ENCODE measurements at regions not wholly inside any gene's neighbourhood (a gene's known extent, or its start where the extent isn't known, plus 50 kb on each side); places are given as distances from the start of the nearest gene placed in this dataset.

- no peak for TF ChIP-seq ZNF830 (CRISPR knock-in tag; IDR thresholded peaks at IDR 0.05)
- TF ChIP-seq NFE2 (IDR thresholded peaks at IDR 0.05; ENCODE audit: low read depth) = peak; percentile 87
- TF ChIP-seq SMC3 (conservative IDR thresholded peaks at IDR 0.05; ENCODE audit: insufficient read depth, low read depth, low read length) = no peak
- TF ChIP-seq C11orf30 (IDR thresholded peaks at IDR 0.05; ENCODE audit: low read depth) = peak; percentile 97
- TF ChIP-seq, protein P1, sequence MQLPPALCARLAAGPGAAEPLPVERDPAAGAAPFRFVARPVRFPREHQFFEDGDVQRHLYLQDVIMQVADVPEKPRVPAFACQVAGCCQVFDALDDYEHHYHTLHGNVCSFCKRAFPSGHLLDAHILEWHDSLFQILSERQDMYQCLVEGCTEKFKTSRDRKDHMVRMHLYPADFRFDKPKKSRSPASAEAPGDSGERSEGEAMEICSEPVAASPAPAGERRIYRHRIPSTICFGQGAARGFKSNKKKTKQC (CRISPR knock-in tag; IDR thresholded peaks at IDR 0.05) = no peak
- TF ChIP-seq BDP1 (IDR thresholded peaks at IDR 0.05; ENCODE audit: insufficient read depth, insufficient read length) = no peak
- no peak for TF ChIP-seq ZNF280A (IDR thresholded peaks at IDR 0.05; ENCODE audit: low read depth, partially characterized antibody)
- TF ChIP-seq NFE2L1 (tag; IDR thresholded peaks at IDR 0.05; ENCODE audit: borderline replicate concordance, low read depth) = peak; percentile 86
- TF ChIP-seq ZNF76 (CRISPR knock-in tag; IDR thresholded peaks at IDR 0.05; ENCODE audit: borderline replicate concordance) = no peak
- TF ChIP-seq RBM39 (optimal IDR thresholded peaks at IDR 0.05; ENCODE audit: low read depth, low read length) = no peak
- peak; percentile 94 for TF ChIP-seq MAFF (IDR thresholded peaks at IDR 0.05; ENCODE audit: low read length)
- TF ChIP-seq CCNT2 (IDR thresholded peaks at IDR 0.05; ENCODE audit: borderline replicate concordance, extremely low read depth, insufficient read length, low read depth, low read length) = no peak
- TF ChIP-seq LARP7 (IDR thresholded peaks at IDR 0.05) = no peak
- TF ChIP-seq NFRKB (IDR thresholded peaks at IDR 0.05; ENCODE audit: low read depth) = no peak
- no peak for TF ChIP-seq DPF2 (IDR thresholded peaks at IDR 0.05)
- TF ChIP-seq CREM (IDR thresholded peaks at IDR 0.05; ENCODE audit: low read depth) = no peak
- TF ChIP-seq KHSRP (IDR thresholded peaks at IDR 0.05) = no peak
- no peak for TF ChIP-seq EZH2 (IDR thresholded peaks at IDR 0.05; ENCODE audit: borderline replicate concordance, low read depth, low read length)
- no peak for TF ChIP-seq HSF4 (CRISPR knock-in tag; IDR thresholded peaks at IDR 0.05; ENCODE audit: borderline replicate concordance)
- no peak for TF ChIP-seq ZNF586 (CRISPR knock-in tag; conservative IDR thresholded peaks at IDR 0.05)
- no peak for TF ChIP-seq TCF3 (CRISPR knock-in tag; IDR thresholded peaks at IDR 0.05)
- no peak for TF ChIP-seq BCLAF1 (IDR thresholded peaks at IDR 0.05; ENCODE audit: borderline replicate concordance in 1 of 2, control insufficient read depth in 1 of 2, low read depth in 2 of 2, low read length in 1 of 2)
- TF ChIP-seq SNIP1 (IDR thresholded peaks at IDR 0.05; ENCODE audit: low read depth) = no peak
- TF ChIP-seq BACH1 (tag; IDR thresholded peaks at IDR 0.05) = peak; percentile 92
Measured at GRCh38 chr11:92888696-92889095, 80.8 kb upstream of the MTNR1B start (continued).

Measured in K562 (cell line).